Vagina (tissue), 2 donors: ENCODE measurements at regions not wholly inside any gene's neighbourhood (a gene's known extent, or its start where the extent isn't known, plus 50 kb on each side); places are given as distances from the start of the nearest gene placed in this dataset.

Source experiments
- DNase-seq, 2 donors: peaks; one replicate each; pipeline ENCODE4 v3.0.0-alpha.2; 2017; ENCODE audit errors: extremely low spot score in 2 of 2
- H3K27ac ChIP-seq: fragments of 200-600 bp; sonication (generic); one replicate; pipeline ENCODE4 v1.5.1; 2019
- H3K27me3 ChIP-seq: fragments of 200-600 bp; sonication (generic); one replicate; pipeline ENCODE4 v1.5.1; 2019
- H3K36me3 ChIP-seq, 2 donors: fragments of 200-600 bp; sonication (generic); one replicate each; pipeline ENCODE4 v1.5.1; 2017 to 2019
- H3K4me1 ChIP-seq: fragments of 200-600 bp; sonication (generic); one replicate; pipeline ENCODE4 v1.5.1; 2019
- H3K4me3 ChIP-seq, 2 donors: fragments of 200-600 bp; sonication (generic); 1 replicate in 1 of 2; 2 replicates in 1 of 2; pipeline ENCODE4 v1.5.1; 2016 to 2019
- H3K9me3 ChIP-seq: fragments of 200-600 bp; sonication (generic); one replicate; pipeline ENCODE4 v1.5.1; 2019
- POLR2A ChIP-seq, 2 donors: fragments of 450-650 bp; IDR thresholded peaks; one replicate each; pipeline ENCODE4 v1.6.1; 2017; ENCODE audit warnings: antibody characterized with exemption in 2 of 2, mild to moderate bottlenecking in 2 of 2, moderate library complexity in 2 of 2
- POLR2AphosphoS5 ChIP-seq, 2 donors: sonication (generic); formaldehyde crosslinking; IDR thresholded peaks; one replicate each; pipeline ENCODE4 v1.9.0; 2017; ENCODE audit warnings: antibody characterized with exemption in 2 of 2, mild to moderate bottlenecking in 2 of 2, low read depth in 1 of 2; ENCODE audit not compliant: insufficient read depth in 1 of 2
- intact Hi-C: fragments of 100-400 bp; cut with DNase I; formaldehyde crosslinking; loops from one replicate; pipeline ENCODE4 v1.15.1; 2023
- TF ChIP-seq, protein P1 (sequence below), 3 experiments: fragments of 450-650 bp in 2 of 3; fragments of 200-600 bp in 1 of 3; sonication (generic) in 1 of 3; IDR thresholded peaks; one replicate each; pipeline ENCODE4 v1.5.1; 2017 to 2019; ENCODE audit warnings: antibody characterized with exemption in 3 of 3, mild to moderate bottlenecking in 2 of 3, moderate library complexity in 2 of 3

DNA sequence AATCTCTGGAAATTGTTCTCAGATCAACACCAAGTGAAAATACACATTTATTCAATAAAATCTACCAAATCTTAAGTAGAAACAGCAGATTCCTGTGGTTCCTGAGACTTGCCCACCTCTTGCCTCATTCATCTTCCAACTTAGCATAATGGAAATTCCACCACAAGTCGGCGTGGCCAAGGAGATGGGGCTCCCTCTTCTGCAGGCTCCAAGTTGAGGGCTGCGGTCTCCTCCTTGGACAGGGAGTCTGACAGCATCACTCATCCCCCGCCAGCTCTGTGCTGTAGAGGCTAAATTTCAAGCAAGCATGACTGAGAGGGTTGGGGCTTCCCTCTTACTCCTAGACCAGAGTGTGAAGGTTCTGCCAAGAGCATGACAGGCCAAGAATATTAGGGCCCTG is 273.7 kb downstream of the DIRAS2 start:
- H3K36me3 ChIP-seq = no peaks in the 10 kb centered on the region
- no peak for DNase-seq
- H3K27me3 ChIP-seq = no peaks in the 10 kb centered on the region
- TF ChIP-seq POLR2A (IDR thresholded peaks at IDR 0.05) (no peak), POLR2AphosphoS5 (IDR thresholded peaks at IDR 0.05; ENCODE audit: insufficient read depth in 1 of 2, low read depth in 1 of 2) (no peak)
- TF ChIP-seq, protein P1, sequence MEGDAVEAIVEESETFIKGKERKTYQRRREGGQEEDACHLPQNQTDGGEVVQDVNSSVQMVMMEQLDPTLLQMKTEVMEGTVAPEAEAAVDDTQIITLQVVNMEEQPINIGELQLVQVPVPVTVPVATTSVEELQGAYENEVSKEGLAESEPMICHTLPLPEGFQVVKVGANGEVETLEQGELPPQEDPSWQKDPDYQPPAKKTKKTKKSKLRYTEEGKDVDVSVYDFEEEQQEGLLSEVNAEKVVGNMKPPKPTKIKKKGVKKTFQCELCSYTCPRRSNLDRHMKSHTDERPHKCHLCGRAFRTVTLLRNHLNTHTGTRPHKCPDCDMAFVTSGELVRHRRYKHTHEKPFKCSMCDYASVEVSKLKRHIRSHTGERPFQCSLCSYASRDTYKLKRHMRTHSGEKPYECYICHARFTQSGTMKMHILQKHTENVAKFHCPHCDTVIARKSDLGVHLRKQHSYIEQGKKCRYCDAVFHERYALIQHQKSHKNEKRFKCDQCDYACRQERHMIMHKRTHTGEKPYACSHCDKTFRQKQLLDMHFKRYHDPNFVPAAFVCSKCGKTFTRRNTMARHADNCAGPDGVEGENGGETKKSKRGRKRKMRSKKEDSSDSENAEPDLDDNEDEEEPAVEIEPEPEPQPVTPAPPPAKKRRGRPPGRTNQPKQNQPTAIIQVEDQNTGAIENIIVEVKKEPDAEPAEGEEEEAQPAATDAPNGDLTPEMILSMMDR (IDR thresholded peaks at IDR 0.05) = no peak
- intact Hi-C loops = no loop called here
- H3K9me3 ChIP-seq = no peaks in the 10 kb centered on the region
- H3K4me3 ChIP-seq = no peak overlapping the region
- H3K4me1 ChIP-seq = no peaks in the 10 kb centered on the region
- no peak overlapping the region for H3K27ac ChIP-seq

DNA sequence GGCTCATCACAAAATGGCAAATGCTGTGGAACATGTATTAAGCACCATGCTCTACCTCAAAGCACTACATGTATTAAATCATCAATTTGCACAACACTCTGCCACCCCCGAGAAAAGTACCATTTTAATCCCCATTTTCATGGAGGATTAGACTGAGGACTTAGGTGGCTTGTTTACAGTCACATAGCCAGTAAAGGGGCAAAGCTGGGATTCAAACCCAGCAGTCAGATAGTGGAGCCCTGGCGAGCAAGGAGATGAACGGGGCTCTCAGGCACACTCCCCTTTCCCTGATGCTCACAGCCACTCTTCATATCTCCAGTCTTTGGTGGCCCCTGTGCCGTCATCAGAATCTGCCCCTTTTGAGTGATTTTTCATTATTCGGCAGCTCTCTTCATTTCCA is 262.9 kb downstream of the DIRAS2 start:
- Histone ChIP-seq H3K9me3 (no peaks in the 10 kb centered on the region), H3K36me3 (no peaks in the 10 kb centered on the region), H3K4me3 (no peak overlapping the region), H3K27ac (no peak overlapping the region), H3K27me3 (no peaks in the 10 kb centered on the region), H3K4me1 (no peaks in the 10 kb centered on the region)
- intact Hi-C loops = no loop called here
- DNase-seq = no peak
- TF ChIP-seq POLR2AphosphoS5 (IDR thresholded peaks at IDR 0.05; ENCODE audit: insufficient read depth in 1 of 2, low read depth in 1 of 2) = no peak
- TF ChIP-seq POLR2A (IDR thresholded peaks at IDR 0.05) = no peak
- TF ChIP-seq, protein P1 (IDR thresholded peaks at IDR 0.05) = no peak

DNA sequence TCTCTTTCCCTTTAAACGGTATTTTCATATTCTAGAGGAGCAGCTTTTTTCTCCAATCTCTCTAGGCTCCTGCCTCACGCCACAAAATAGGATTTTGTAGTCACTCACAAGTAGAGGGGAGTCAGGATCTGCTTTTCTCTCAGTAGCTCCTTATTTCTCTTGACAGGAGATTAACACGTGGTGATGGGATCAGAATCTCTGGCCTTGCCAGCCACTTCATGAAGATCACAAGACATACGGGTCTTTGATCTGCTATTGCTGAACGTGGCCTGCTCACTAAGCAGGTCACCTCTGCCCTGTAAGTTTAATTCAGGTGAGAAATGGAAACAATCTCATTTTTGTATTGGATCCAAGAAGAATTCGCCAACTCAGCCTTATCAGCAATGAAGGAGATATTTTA is 257.5 kb downstream of the DIRAS2 start:
- intact Hi-C loops = no loop called here
- H3K4me3 ChIP-seq = no peak overlapping the region
- no peaks in the 10 kb centered on the region for H3K36me3 ChIP-seq
- no peak for DNase-seq
- no peaks in the 10 kb centered on the region for H3K9me3 ChIP-seq
- H3K27me3 ChIP-seq = no peaks in the 10 kb centered on the region
- no peaks in the 10 kb centered on the region for H3K4me1 ChIP-seq
- TF ChIP-seq POLR2A (IDR thresholded peaks at IDR 0.05) (no peak), POLR2AphosphoS5 (IDR thresholded peaks at IDR 0.05; ENCODE audit: insufficient read depth in 1 of 2, low read depth in 1 of 2) (no peak)
- TF ChIP-seq, protein P1 (IDR thresholded peaks at IDR 0.05) = no peak
- no peak overlapping the region for H3K27ac ChIP-seq

DNA sequence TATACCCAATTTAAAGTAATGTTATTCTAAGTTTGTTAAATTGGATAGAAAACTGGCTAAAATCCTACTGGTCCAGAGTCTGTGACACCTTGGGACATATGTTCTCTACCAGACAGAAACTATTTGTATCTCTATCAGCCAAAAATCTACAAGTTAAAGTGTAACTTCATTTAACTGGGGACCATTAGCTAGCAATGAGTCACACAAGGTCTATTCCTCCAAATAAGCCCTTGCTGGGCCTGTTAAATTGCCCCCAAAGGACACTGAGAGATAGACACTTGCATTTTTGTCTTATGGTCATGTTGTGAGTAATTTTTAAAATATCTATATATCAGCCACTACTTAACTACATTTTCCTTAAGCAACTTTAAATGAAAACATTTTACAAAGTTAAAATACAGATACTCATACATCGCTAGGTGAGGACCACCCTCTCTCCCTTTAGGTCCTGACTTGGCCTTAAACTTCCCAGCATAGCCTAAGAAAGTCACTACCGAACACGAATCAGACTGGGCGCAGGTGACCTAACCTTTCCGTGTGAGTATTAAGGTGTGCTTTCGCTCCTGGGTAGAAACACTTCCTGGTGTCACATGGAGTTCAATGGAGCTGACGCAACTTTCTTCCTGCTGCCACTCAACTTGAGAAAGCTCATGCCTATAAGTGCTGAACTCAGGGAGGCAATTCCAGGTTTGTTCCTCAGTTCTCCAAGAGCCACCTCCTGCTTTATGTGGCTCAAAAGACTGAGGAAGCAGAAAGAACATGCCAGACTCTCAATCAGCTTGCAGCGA is 249.1 kb downstream of the DIRAS2 start:
- no peaks in the 10 kb centered on the region for H3K27me3 ChIP-seq

DNA sequence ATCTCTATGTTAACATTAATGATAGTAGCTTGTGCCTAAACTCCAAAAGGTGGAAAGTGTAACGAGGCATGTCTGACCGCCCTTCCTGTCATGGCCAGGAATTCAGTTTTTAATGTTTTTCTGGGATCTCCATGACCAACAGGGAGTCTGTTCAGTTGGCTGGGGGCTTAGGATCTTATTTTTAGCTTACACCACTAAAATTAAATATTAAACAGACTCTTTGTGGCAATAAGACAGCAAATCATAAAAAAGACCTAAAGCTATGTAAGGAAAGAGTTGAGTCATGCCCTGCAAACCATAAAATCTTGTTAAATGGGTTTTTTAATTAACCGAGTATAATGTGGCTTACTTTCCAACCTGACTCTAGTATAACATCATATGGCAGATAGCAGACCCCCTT is 247.8 kb downstream of the DIRAS2 start:
- Histone ChIP-seq H3K27ac (no peak overlapping the region), H3K9me3 (no peaks in the 10 kb centered on the region), H3K4me1 (no peaks in the 10 kb centered on the region), H3K36me3 (no peaks in the 10 kb centered on the region), H3K27me3 (no peaks in the 10 kb centered on the region), H3K4me3 (no peak overlapping the region)
- TF ChIP-seq POLR2A (IDR thresholded peaks at IDR 0.05) (no peak), POLR2AphosphoS5 (IDR thresholded peaks at IDR 0.05; ENCODE audit: insufficient read depth in 1 of 2, low read depth in 1 of 2) (no peak)
- TF ChIP-seq, protein P1 (IDR thresholded peaks at IDR 0.05) = no peak
- no peak for DNase-seq
- intact Hi-C loops = no loop called here

More for the DNA sequence above, 249.1 kb downstream of the DIRAS2 start:
- Histone ChIP-seq H3K9me3 (no peaks in the 10 kb centered on the region), H3K27ac (no peak overlapping the region), H3K4me3 (no peak overlapping the region), H3K36me3 (no peaks in the 10 kb centered on the region), H3K4me1 (no peaks in the 10 kb centered on the region)
- no peak for DNase-seq
- TF ChIP-seq, protein P1 (IDR thresholded peaks at IDR 0.05) = no peak
- TF ChIP-seq POLR2AphosphoS5 (IDR thresholded peaks at IDR 0.05; ENCODE audit: insufficient read depth in 1 of 2, low read depth in 1 of 2) = no peak
- no peak for TF ChIP-seq POLR2A (IDR thresholded peaks at IDR 0.05)
- intact Hi-C loops = no loop called here
